ENCODE measurements at regions not wholly inside any gene's neighbourhood (a gene's known extent, or its start where the extent isn't known, plus 50 kb on each side); places are given as distances from the start of the nearest gene placed in this dataset.
"Not testable (repeated sequence)": the region's sequence is repeated elsewhere in the genome, so short reads cannot be mapped to it uniquely, and the experiment has no call there.

- Histone ChIP-seq H3K9ac (ENCODE audit: low read length in 5 of 5) (no peak overlapping the region), H3K27me3 (ENCODE audit: control insufficient read depth in 5 of 5, insufficient read depth in 4 of 5, low read length in 5 of 5) (no peaks in the 10 kb centered on the region), H3K9me3 (ENCODE audit: control insufficient read depth in 5 of 5, low read length in 5 of 5) (peaks cover 0 to 3% (median 0%) of the 10 kb centered on the region in 5 donors), H3K4me1 (ENCODE audit: control insufficient read depth in 5 of 5, insufficient read depth in 5 of 5, low read length in 5 of 5) (no peaks in the 10 kb centered on the region), H3K4me3 (ENCODE audit: low read depth in 1 of 5, low read length in 5 of 5) (no peak overlapping the region), H3K36me3 (ENCODE audit: control insufficient read depth in 5 of 5, insufficient read depth in 5 of 5, low read length in 5 of 5) (no peaks in the 10 kb centered on the region), H3K27ac (ENCODE audit: low read depth, low read length) (no peak overlapping the region)
These were observed 693.6 kb upstream of the SLC35B3 start for GRCh38 chr6:9128970-9129369.

- H3K9me3 ChIP-seq (ENCODE audit: control insufficient read depth in 5 of 5, low read length in 5 of 5), result peaks cover 0 to 3% (median 0%) of the 10 kb centered on the region in 5 donors
- H3K4me1 ChIP-seq (ENCODE audit: control insufficient read depth in 5 of 5, insufficient read depth in 5 of 5, low read length in 5 of 5), result no peaks in the 10 kb centered on the region
- H3K9ac ChIP-seq (ENCODE audit: low read length in 5 of 5), result no peak overlapping the region
- no peaks in the 10 kb centered on the region for H3K27me3 ChIP-seq (ENCODE audit: control insufficient read depth in 5 of 5, insufficient read depth in 4 of 5, low read length in 5 of 5)
- H3K36me3 ChIP-seq (ENCODE audit: control insufficient read depth in 5 of 5, insufficient read depth in 5 of 5, low read length in 5 of 5), result no peaks in the 10 kb centered on the region
- H3K4me3 ChIP-seq (ENCODE audit: low read depth in 1 of 5, low read length in 5 of 5), result no peak overlapping the region
- H3K27ac ChIP-seq (ENCODE audit: low read depth, low read length), result no peak overlapping the region
These were observed 691.7 kb upstream of the SLC35B3 start for GRCh38 chr6:9126878-9127560.

DNA sequence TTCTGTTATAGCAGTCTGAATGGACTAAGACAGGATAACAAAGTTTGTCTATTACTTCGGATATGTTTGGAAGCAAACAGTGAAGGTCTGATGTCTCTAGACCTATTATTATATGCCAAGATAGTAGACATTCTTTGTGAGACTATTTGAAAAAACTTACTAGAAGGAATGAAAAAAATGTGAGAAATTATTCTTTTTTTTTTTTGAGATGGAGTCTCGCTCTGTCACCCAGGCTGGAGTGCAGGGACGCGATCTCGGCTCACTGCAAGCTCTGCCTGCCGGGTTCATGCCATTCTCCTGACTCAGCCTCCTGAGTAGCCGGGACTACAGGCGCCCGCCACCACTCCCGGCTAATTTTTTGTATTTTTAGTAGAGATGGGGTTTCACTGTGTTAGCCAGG, 690.7 kb upstream of the SLC35B3 start:
- H3K27me3 ChIP-seq (ENCODE audit: control insufficient read depth in 5 of 5, insufficient read depth in 4 of 5, low read length in 5 of 5); H3K4me3 ChIP-seq (ENCODE audit: low read depth in 1 of 5, low read length in 5 of 5): not testable (repeated sequence)

GRCh38 chr6:9121549-9121948, 686.2 kb upstream of the SLC35B3 start:
- no peak overlapping the region for H3K4me3 ChIP-seq (ENCODE audit: low read depth in 1 of 5, low read length in 5 of 5)
- no peaks in the 10 kb centered on the region for H3K27me3 ChIP-seq (ENCODE audit: control insufficient read depth in 5 of 5, insufficient read depth in 4 of 5, low read length in 5 of 5)
- H3K27ac ChIP-seq (ENCODE audit: low read depth, low read length), result no peak overlapping the region
- no peak overlapping the region for H3K9ac ChIP-seq (ENCODE audit: low read length in 5 of 5)
- H3K9me3 ChIP-seq (ENCODE audit: control insufficient read depth in 5 of 5, low read length in 5 of 5), result no peaks in the 10 kb centered on the region
- no peaks in the 10 kb centered on the region for H3K36me3 ChIP-seq (ENCODE audit: control insufficient read depth in 5 of 5, insufficient read depth in 5 of 5, low read length in 5 of 5)
- H3K4me1 ChIP-seq (ENCODE audit: control insufficient read depth in 5 of 5, insufficient read depth in 5 of 5, low read length in 5 of 5), result no peaks in the 10 kb centered on the region

More for the DNA sequence above, 690.7 kb upstream of the SLC35B3 start:
- H3K9ac ChIP-seq (ENCODE audit: low read length in 5 of 5); H3K27ac ChIP-seq (ENCODE audit: low read depth, low read length); H3K9me3 ChIP-seq (ENCODE audit: control insufficient read depth in 5 of 5, low read length in 5 of 5); H3K36me3 ChIP-seq (ENCODE audit: control insufficient read depth in 5 of 5, insufficient read depth in 5 of 5, low read length in 5 of 5); H3K4me1 ChIP-seq (ENCODE audit: control insufficient read depth in 5 of 5, insufficient read depth in 5 of 5, low read length in 5 of 5): not testable (repeated sequence)

GRCh38 chr6:9116026-9116425, 680.7 kb upstream of the SLC35B3 start:
- no peaks in the 10 kb centered on the region for H3K9me3 ChIP-seq (ENCODE audit: control insufficient read depth in 5 of 5, low read length in 5 of 5)
- H3K4me1 ChIP-seq (ENCODE audit: control insufficient read depth in 5 of 5, insufficient read depth in 5 of 5, low read length in 5 of 5), result no peaks in the 10 kb centered on the region
- H3K9ac ChIP-seq (ENCODE audit: low read length in 5 of 5), result no peak overlapping the region
- H3K27me3 ChIP-seq (ENCODE audit: control insufficient read depth in 5 of 5, insufficient read depth in 4 of 5, low read length in 5 of 5), result no peaks in the 10 kb centered on the region
- no peak overlapping the region for H3K27ac ChIP-seq (ENCODE audit: low read depth, low read length)
- H3K4me3 ChIP-seq (ENCODE audit: low read depth in 1 of 5, low read length in 5 of 5), result no peak overlapping the region
- no peaks in the 10 kb centered on the region for H3K36me3 ChIP-seq (ENCODE audit: control insufficient read depth in 5 of 5, insufficient read depth in 5 of 5, low read length in 5 of 5)

- Histone ChIP-seq H3K9me3 (ENCODE audit: control insufficient read depth in 5 of 5, low read length in 5 of 5) (no peaks in the 10 kb centered on the region), H3K4me3 (ENCODE audit: low read depth in 1 of 5, low read length in 5 of 5) (no peak overlapping the region), H3K4me1 (ENCODE audit: control insufficient read depth in 5 of 5, insufficient read depth in 5 of 5, low read length in 5 of 5) (no peaks in the 10 kb centered on the region), H3K9ac (ENCODE audit: low read length in 5 of 5) (no peak overlapping the region), H3K27ac (ENCODE audit: low read depth, low read length) (no peak overlapping the region), H3K36me3 (ENCODE audit: control insufficient read depth in 5 of 5, insufficient read depth in 5 of 5, low read length in 5 of 5) (no peaks in the 10 kb centered on the region), H3K27me3 (ENCODE audit: control insufficient read depth in 5 of 5, insufficient read depth in 4 of 5, low read length in 5 of 5) (no peaks in the 10 kb centered on the region)
These were observed 677.2 kb upstream of the SLC35B3 start for GRCh38 chr6:9112544-9112943.

DNA sequence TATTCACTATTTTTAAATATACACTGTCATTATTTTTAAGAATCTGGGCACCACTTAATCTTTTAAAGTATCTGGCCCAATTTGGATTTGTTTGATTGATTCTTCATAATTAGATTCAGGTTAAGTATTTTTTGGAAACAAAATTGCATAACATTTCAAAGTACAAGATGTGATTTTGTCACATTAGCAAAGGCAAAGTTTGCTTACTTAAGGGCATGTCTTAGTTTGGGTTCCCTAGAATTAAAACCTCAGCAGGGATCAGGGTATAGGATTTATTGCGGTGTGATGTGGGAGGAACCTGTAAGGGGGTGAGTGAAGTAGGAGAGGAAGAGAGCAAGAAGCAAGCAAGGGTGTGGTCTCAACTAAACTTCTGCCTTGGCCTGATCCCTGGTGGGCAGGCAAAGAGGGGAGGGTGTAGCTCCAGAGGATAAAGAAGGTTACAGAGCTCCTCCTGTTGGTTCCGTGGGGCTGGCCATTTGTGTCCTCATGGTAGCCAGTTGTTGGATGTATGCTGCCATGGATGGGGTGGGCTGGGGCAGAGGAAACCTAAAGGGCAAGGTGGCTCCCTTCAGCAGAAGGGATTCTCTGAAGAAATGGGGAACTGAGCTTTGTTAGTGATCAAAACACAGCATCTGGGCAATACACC, 668.7 kb upstream of the SLC35B3 start:
- H3K4me1 ChIP-seq (ENCODE audit: control insufficient read depth in 5 of 5, insufficient read depth in 5 of 5, low read length in 5 of 5), result peaks cover 0 to 14% (median 4%) of the 10 kb centered on the region in 5 donors
- no peak overlapping the region for H3K27ac ChIP-seq (ENCODE audit: low read depth, low read length)
- H3K9ac ChIP-seq (ENCODE audit: low read length in 5 of 5), result no peak overlapping the region
- no peaks in the 10 kb centered on the region for H3K36me3 ChIP-seq (ENCODE audit: control insufficient read depth in 5 of 5, insufficient read depth in 5 of 5, low read length in 5 of 5)
- no peak overlapping the region for H3K4me3 ChIP-seq (ENCODE audit: low read depth in 1 of 5, low read length in 5 of 5)
- no peaks in the 10 kb centered on the region for H3K27me3 ChIP-seq (ENCODE audit: control insufficient read depth in 5 of 5, insufficient read depth in 4 of 5, low read length in 5 of 5)
- H3K9me3 ChIP-seq (ENCODE audit: control insufficient read depth in 5 of 5, low read length in 5 of 5), result peaks cover 0 to 4% (median 0%) of the 10 kb centered on the region in 5 donors

DNA sequence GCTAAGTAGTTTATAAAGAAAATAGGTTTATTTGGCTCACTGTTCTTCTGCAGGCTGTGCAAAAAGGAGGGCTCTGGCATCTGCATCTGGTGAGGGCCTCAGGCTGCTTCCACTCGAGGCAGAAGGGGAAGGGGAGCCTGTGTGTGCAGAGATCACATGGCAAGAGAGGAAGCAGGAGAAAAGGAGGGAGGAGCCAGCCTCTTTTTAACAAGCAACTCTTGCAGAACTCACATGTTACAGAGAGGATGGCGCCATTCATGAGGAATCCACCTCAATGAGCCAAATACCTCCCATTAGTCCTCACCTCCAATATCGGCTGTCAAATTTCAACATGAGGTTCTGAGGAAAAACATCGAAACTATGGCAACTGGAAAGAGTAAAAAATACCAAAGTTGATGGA, 666.6 kb upstream of the SLC35B3 start:
- H3K27ac ChIP-seq (ENCODE audit: low read depth, low read length), result peak overlapping the region; percentile 61

GRCh38 chr6:9100869-9101580, 665.7 kb upstream of the SLC35B3 start:
- Histone ChIP-seq H3K9me3 (ENCODE audit: control insufficient read depth in 5 of 5, low read length in 5 of 5) (peaks cover 0 to 4% (median 0%) of the 10 kb centered on the region in 5 donors), H3K27me3 (ENCODE audit: control insufficient read depth in 5 of 5, insufficient read depth in 4 of 5, low read length in 5 of 5) (no peaks in the 10 kb centered on the region), H3K9ac (ENCODE audit: low read length in 5 of 5) (no peak overlapping the region), H3K4me1 (ENCODE audit: control insufficient read depth in 5 of 5, insufficient read depth in 5 of 5, low read length in 5 of 5) (peaks cover 0 to 14% (median 4%) of the 10 kb centered on the region in 5 donors), H3K27ac (ENCODE audit: low read depth, low read length) (peak overlapping the region; percentile 61), H3K36me3 (ENCODE audit: control insufficient read depth in 5 of 5, insufficient read depth in 5 of 5, low read length in 5 of 5) (no peaks in the 10 kb centered on the region), H3K4me3 (ENCODE audit: low read depth in 1 of 5, low read length in 5 of 5) (no peak overlapping the region)

More for the DNA sequence above, 666.6 kb upstream of the SLC35B3 start:
- no peak overlapping the region for H3K4me3 ChIP-seq (ENCODE audit: low read depth in 1 of 5, low read length in 5 of 5)
- no peaks in the 10 kb centered on the region for H3K27me3 ChIP-seq (ENCODE audit: control insufficient read depth in 5 of 5, insufficient read depth in 4 of 5, low read length in 5 of 5)
- no peaks in the 10 kb centered on the region for H3K36me3 ChIP-seq (ENCODE audit: control insufficient read depth in 5 of 5, insufficient read depth in 5 of 5, low read length in 5 of 5)
- H3K4me1 ChIP-seq (ENCODE audit: control insufficient read depth in 5 of 5, insufficient read depth in 5 of 5, low read length in 5 of 5), result peaks cover 0 to 14% (median 4%) of the 10 kb centered on the region in 5 donors
- H3K9me3 ChIP-seq (ENCODE audit: control insufficient read depth in 5 of 5, low read length in 5 of 5), result peaks cover 0 to 4% (median 0%) of the 10 kb centered on the region in 5 donors
- H3K9ac ChIP-seq (ENCODE audit: low read length in 5 of 5), result no peak overlapping the region

GRCh38 chr6:9095729-9096128, 660.4 kb upstream of the SLC35B3 start:
- Histone ChIP-seq H3K27me3 (ENCODE audit: control insufficient read depth in 5 of 5, insufficient read depth in 4 of 5, low read length in 5 of 5) (no peaks in the 10 kb centered on the region), H3K4me1 (ENCODE audit: control insufficient read depth in 5 of 5, insufficient read depth in 5 of 5, low read length in 5 of 5) (peaks cover 0 to 1% (median 0%) of the 10 kb centered on the region in 5 donors)

More at GRCh38 chr6:9095729-9096128, 660.4 kb upstream of the SLC35B3 start:
- Histone ChIP-seq H3K27ac (ENCODE audit: low read depth, low read length) (no peak overlapping the region), H3K4me3 (ENCODE audit: low read depth in 1 of 5, low read length in 5 of 5) (no peak overlapping the region), H3K36me3 (ENCODE audit: control insufficient read depth in 5 of 5, insufficient read depth in 5 of 5, low read length in 5 of 5) (no peaks in the 10 kb centered on the region), H3K9me3 (ENCODE audit: control insufficient read depth in 5 of 5, low read length in 5 of 5) (peaks cover 0 to 4% (median 0%) of the 10 kb centered on the region in 5 donors), H3K9ac (ENCODE audit: low read length in 5 of 5) (no peak overlapping the region)

Data from subcutaneous abdominal adipose tissue (tissue), 5 donors.